HUES64 (cell line): ENCODE measurements at regions not wholly inside any gene's neighbourhood (a gene's known extent, or its start where the extent isn't known, plus 50 kb on each side); places are given as distances from the start of the nearest gene placed in this dataset.

Source experiments
- H3K27ac ChIP-seq: 2 replicates; pipeline ENCODE4 v1.7.0; 2013; ENCODE audit warnings: low read depth, low read length, inconsistent platforms
- H3K27me3 ChIP-seq: 2 replicates; pipeline ENCODE4 v1.6.1; 2013; ENCODE audit warnings: mild to moderate bottlenecking, low read length; ENCODE audit not compliant: insufficient read depth
- H3K36me3 ChIP-seq: 2 replicates; pipeline ENCODE4 v1.6.1; 2013; ENCODE audit warnings: mild to moderate bottlenecking, low read length; ENCODE audit not compliant: insufficient read depth
- H3K4me1 ChIP-seq: 2 replicates; pipeline ENCODE4 v1.6.1; 2013; ENCODE audit warnings: mild to moderate bottlenecking, low read length, moderate library complexity; ENCODE audit not compliant: insufficient read depth
- H3K4me3 ChIP-seq: 2 replicates; pipeline ENCODE4 v1.5.1; 2013; ENCODE audit warnings: mild to moderate bottlenecking, low read length, moderate library complexity
- H3K9ac ChIP-seq: 2 replicates; pipeline ENCODE4 v1.6.1; 2013; ENCODE audit warnings: mild to moderate bottlenecking, low read depth, low read length
- H3K9me3 ChIP-seq: 2 replicates; pipeline ENCODE4 v1.6.1; 2013; ENCODE audit warnings: low read depth, low read length; ENCODE audit not compliant: insufficient read depth
- WGBS: fragments of 150-250, 120-280 bp; methylation state at CpG from one replicate; pipeline ENCODE4 v1.1.7; 2013; ENCODE audit warnings: missing lambda C conversion rate; 5-methylcytosine and 5-hydroxymethylcytosine counted together

GRCh38 chr13:108000998-108001397 is 214.3 kb downstream of the LIG4 start:
- Histone ChIP-seq H3K4me3 (no peak overlapping the region), H3K4me1 (peaks cover 17% of the 10 kb centered on the region), H3K9ac (no peak overlapping the region), H3K27me3 (no peaks in the 10 kb centered on the region), H3K9me3 (no peaks in the 10 kb centered on the region), H3K27ac (no peak overlapping the region), H3K36me3 (no peaks in the 10 kb centered on the region)
- 91% methylated on average over 3 of the region's 3 CpGs for whole genome bisulfite sequencing

GRCh38 chr13:107999751-108000150 is 215.6 kb downstream of the LIG4 start:
- Histone ChIP-seq H3K4me3 (no peak overlapping the region), H3K36me3 (no peaks in the 10 kb centered on the region), H3K27me3 (no peaks in the 10 kb centered on the region), H3K27ac (no peak overlapping the region), H3K4me1 (peaks cover 5% of the 10 kb centered on the region), H3K9me3 (no peaks in the 10 kb centered on the region), H3K9ac (no peak overlapping the region)
- 92% methylated on average over 3 of the region's 3 CpGs for WGBS

- Histone ChIP-seq H3K4me1 (no peaks in the 10 kb centered on the region), H3K9me3 (no peaks in the 10 kb centered on the region), H3K36me3 (no peaks in the 10 kb centered on the region), H3K9ac (no peak overlapping the region), H3K27me3 (no peaks in the 10 kb centered on the region), H3K27ac (no peak overlapping the region), H3K4me3 (no peak overlapping the region)
Measured at GRCh38 chr13:107994137-107994536, 221.2 kb downstream of the LIG4 start.

GRCh38 chr13:107993239-107993949 is 221.9 kb downstream of the LIG4 start:
- Histone ChIP-seq H3K4me3 (no peak overlapping the region), H3K4me1 (no peaks in the 10 kb centered on the region), H3K9me3 (no peaks in the 10 kb centered on the region), H3K27ac (no peak overlapping the region), H3K27me3 (no peaks in the 10 kb centered on the region), H3K36me3 (no peaks in the 10 kb centered on the region), H3K9ac (no peak overlapping the region)
- WGBS, result 89% methylated on average over 4 of the region's 4 CpGs

GRCh38 chr13:107992542-107992941 is 222.8 kb downstream of the LIG4 start:
- H3K36me3 ChIP-seq, result no peaks in the 10 kb centered on the region
- no peaks in the 10 kb centered on the region for H3K9me3 ChIP-seq

GRCh38 chr13:107977071-107977574 is 238.2 kb downstream of the LIG4 start:
- Histone ChIP-seq H3K9ac (no peak overlapping the region), H3K4me3 (no peak overlapping the region), H3K36me3 (no peaks in the 10 kb centered on the region), H3K27ac (no peak overlapping the region), H3K27me3 (no peaks in the 10 kb centered on the region), H3K4me1 (no peaks in the 10 kb centered on the region), H3K9me3 (no peaks in the 10 kb centered on the region)
- WGBS, result 65% methylated on average over 3 of the region's 4 CpGs

More at GRCh38 chr13:107992542-107992941, 222.8 kb downstream of the LIG4 start:
- Histone ChIP-seq H3K4me1 (no peaks in the 10 kb centered on the region), H3K27ac (no peak overlapping the region), H3K9ac (no peak overlapping the region), H3K4me3 (no peak overlapping the region), H3K27me3 (no peaks in the 10 kb centered on the region)
- 92% methylated on average over 2 of the region's 2 CpGs for WGBS

GRCh38 chr13:107976628-107977027 is 238.7 kb downstream of the LIG4 start:
- no peak overlapping the region for H3K9ac ChIP-seq
- no peak overlapping the region for H3K27ac ChIP-seq
- 92% methylated on average over 4 of the region's 4 CpGs for WGBS
- no peaks in the 10 kb centered on the region for H3K4me1 ChIP-seq
- no peaks in the 10 kb centered on the region for H3K9me3 ChIP-seq
- no peaks in the 10 kb centered on the region for H3K36me3 ChIP-seq
- no peaks in the 10 kb centered on the region for H3K27me3 ChIP-seq
- H3K4me3 ChIP-seq, result no peak overlapping the region

- Histone ChIP-seq H3K27ac (no peak overlapping the region), H3K4me3 (no peak overlapping the region), H3K36me3 (no peaks in the 10 kb centered on the region), H3K9ac (no peak overlapping the region), H3K4me1 (no peaks in the 10 kb centered on the region), H3K9me3 (no peaks in the 10 kb centered on the region), H3K27me3 (no peaks in the 10 kb centered on the region)
- 86% methylated on average over 2 of the region's 2 CpGs for WGBS
Measured at GRCh38 chr13:107974409-107974808, 240.9 kb downstream of the LIG4 start.

GRCh38 chr13:107969546-107969945 is 245.8 kb downstream of the LIG4 start:
- Histone ChIP-seq H3K27me3 (no peaks in the 10 kb centered on the region), H3K4me3 (no peak overlapping the region), H3K36me3 (no peaks in the 10 kb centered on the region), H3K4me1 (no peaks in the 10 kb centered on the region), H3K9me3 (0 out of 2 replicates have a peak, but pooled peaks cover 2% of the 10 kb centered on the region), H3K9ac (no peak overlapping the region), H3K27ac (no peak overlapping the region)
- WGBS, result 100% methylated on average over 1 of the region's 1 CpG

GRCh38 chr13:107968470-107968869 is 246.9 kb downstream of the LIG4 start:
- Histone ChIP-seq H3K36me3 (no peaks in the 10 kb centered on the region), H3K4me1 (no peaks in the 10 kb centered on the region), H3K4me3 (no peak overlapping the region), H3K27ac (no peak overlapping the region), H3K9me3 (0 out of 2 replicates have a peak, but pooled peaks cover 2% of the 10 kb centered on the region), H3K9ac (no peak overlapping the region), H3K27me3 (no peaks in the 10 kb centered on the region)
- no CpG with 5 or more reads among the region's 1 CpG for WGBS

GRCh38 chr13:107964395-107964794 is 250.9 kb downstream of the LIG4 start:
- Histone ChIP-seq H3K4me3 (no peak overlapping the region), H3K4me1 (peaks cover 7% of the 10 kb centered on the region; the same call in 1 of the 2 replicates), H3K9me3 (0 out of 2 replicates have a peak, but pooled peaks cover 2% of the 10 kb centered on the region), H3K27ac (no peak overlapping the region), H3K9ac (no peak overlapping the region), H3K36me3 (no peaks in the 10 kb centered on the region), H3K27me3 (no peaks in the 10 kb centered on the region)
- WGBS, result 96% methylated on average over 4 of the region's 5 CpGs
